A673 (cell line): ENCODE measurements at regions not wholly inside any gene's neighbourhood (a gene's known extent, or its start where the extent isn't known, plus 50 kb on each side); places are given as distances from the start of the nearest gene placed in this dataset.
A peak's percentile ranks its signal among the peaks of the same experiment; 100 is the strongest.

Source experiments
- BruUV-seq: library from RNA; stranded (reverse); fragments of 400-500 nt; replicated peaks from 2 replicates; lab custom pipeline; 2021; lab: Mats Ljungman, UMichigan
- CTCF ChIA-PET: fragments of 300-600 bp; sonication (Branson Sonifier 250); formaldehyde crosslinking; loops from one replicate; lab custom pipeline; 2022; ENCODE audit warnings: antibody characterized with exemption; lab: Charles Lee
- POLR2A ChIA-PET: fragments of 300-600 bp; sonication (Branson Sonifier 250); formaldehyde crosslinking; loops from one replicate; lab custom pipeline; 2022; ENCODE audit warnings: antibody characterized with exemption; ENCODE audit not compliant: low non-redundant PET; lab: Charles Lee
- DNase-seq: peaks from one replicate; pipeline ENCODE4 v3.0.0-alpha.2; 2015; ENCODE audit warnings: low spot score
- H3K27ac ChIP-seq: fragments of 200-600 bp; sonication (generic); 2 replicates; pipeline ENCODE4 v1.5.1; 2016; ENCODE audit warnings: mixed run types, low read depth, mild to moderate bottlenecking, mixed read lengths, antibody characterized with exemption, low read length; ENCODE audit not compliant: poor library complexity, severe bottlenecking
- H3K27me3 ChIP-seq: fragments of 200-600 bp; sonication (generic); replicated peaks from 2 replicates; pipeline ENCODE4 v1.6.1; 2017; ENCODE audit warnings: mixed run types, low read depth, mild to moderate bottlenecking, mixed read lengths, antibody characterized with exemption, low read length; ENCODE audit not compliant: insufficient read depth, poor library complexity
- H3K36me3 ChIP-seq: fragments of 200-600 bp; sonication (generic); 2 replicates; pipeline ENCODE4 v1.6.1; 2016; ENCODE audit warnings: mixed run types, mild to moderate bottlenecking, mixed read lengths, antibody characterized with exemption, low read length; ENCODE audit not compliant: insufficient read depth, poor library complexity, severe bottlenecking
- H3K4me1 ChIP-seq: fragments of 200-600 bp; sonication (generic); 2 replicates; pipeline ENCODE4 v1.6.1; 2017; ENCODE audit warnings: mixed run types, mild to moderate bottlenecking, mixed read lengths, antibody characterized with exemption, low read length; ENCODE audit not compliant: insufficient read depth, poor library complexity, severe bottlenecking
- H3K4me3 ChIP-seq: fragments of 200-600 bp; sonication (generic); 2 replicates; pipeline ENCODE4 v1.5.1; 2016; ENCODE audit warnings: low read depth, mixed run types, mild to moderate bottlenecking, mixed read lengths, low read length; ENCODE audit not compliant: poor library complexity, severe bottlenecking
- H3K9me3 ChIP-seq: fragments of 200-600 bp; sonication (generic); 2 replicates; pipeline ENCODE4 v1.6.1; 2016; ENCODE audit warnings: mixed run types, low read depth, mild to moderate bottlenecking, mixed read lengths, antibody characterized with exemption, low read length; ENCODE audit not compliant: poor library complexity, severe bottlenecking
- EZH2 ChIP-seq: fragments of 200-600 bp; sonication (generic); IDR thresholded peaks from 2 replicates; pipeline ENCODE4 v1.6.1; 2017; ENCODE audit warnings: borderline replicate concordance, low read depth, mild to moderate bottlenecking, mixed read lengths, antibody characterized with exemption, low read length; ENCODE audit not compliant: poor library complexity, severe bottlenecking
- intact Hi-C: fragments of 100-400 bp; cut with micrococcal nuclease; formaldehyde crosslinking; loops from one replicate; pipeline ENCODE4 v1.10.0; 2022; ENCODE audit not compliant: unreplicated experiment
- TF ChIP-seq, protein P1 (sequence below): fragments of 300-800, 200-600 bp; sonication (generic); conservative IDR thresholded peaks from 2 replicates; pipeline ENCODE4 v1.5.1; 2017; ENCODE audit warnings: low read depth, mild to moderate bottlenecking, antibody characterized with exemption, low read length, moderate library complexity, mixed read lengths

GRCh38 chr5:163177971-163178370 lies 259.4 kb upstream of the CCNG1 start:
- DNase-seq: no peak
- TF ChIP-seq, protein P1, sequence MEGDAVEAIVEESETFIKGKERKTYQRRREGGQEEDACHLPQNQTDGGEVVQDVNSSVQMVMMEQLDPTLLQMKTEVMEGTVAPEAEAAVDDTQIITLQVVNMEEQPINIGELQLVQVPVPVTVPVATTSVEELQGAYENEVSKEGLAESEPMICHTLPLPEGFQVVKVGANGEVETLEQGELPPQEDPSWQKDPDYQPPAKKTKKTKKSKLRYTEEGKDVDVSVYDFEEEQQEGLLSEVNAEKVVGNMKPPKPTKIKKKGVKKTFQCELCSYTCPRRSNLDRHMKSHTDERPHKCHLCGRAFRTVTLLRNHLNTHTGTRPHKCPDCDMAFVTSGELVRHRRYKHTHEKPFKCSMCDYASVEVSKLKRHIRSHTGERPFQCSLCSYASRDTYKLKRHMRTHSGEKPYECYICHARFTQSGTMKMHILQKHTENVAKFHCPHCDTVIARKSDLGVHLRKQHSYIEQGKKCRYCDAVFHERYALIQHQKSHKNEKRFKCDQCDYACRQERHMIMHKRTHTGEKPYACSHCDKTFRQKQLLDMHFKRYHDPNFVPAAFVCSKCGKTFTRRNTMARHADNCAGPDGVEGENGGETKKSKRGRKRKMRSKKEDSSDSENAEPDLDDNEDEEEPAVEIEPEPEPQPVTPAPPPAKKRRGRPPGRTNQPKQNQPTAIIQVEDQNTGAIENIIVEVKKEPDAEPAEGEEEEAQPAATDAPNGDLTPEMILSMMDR: no peak
- TF ChIP-seq EZH2: no peak
- H3K9me3 ChIP-seq: no peaks in the 10 kb centered on the region
- no peak overlapping the region for H3K4me3 ChIP-seq
- H3K27me3 ChIP-seq: no peaks in the 10 kb centered on the region
- H3K36me3 ChIP-seq: no peaks in the 10 kb centered on the region
- POLR2A ChIA-PET: interaction anchor here (0.7 kb wide), 1 partner anchor 171 kb away, joined by 3 read pairs; no protein-coding TSS in a partner anchor
- intact Hi-C loops: no loop called here
- H3K27ac ChIP-seq: no peak overlapping the region
- BruUV-seq: no TSS peak
- CTCF ChIA-PET: no interaction called here
- H3K4me1 ChIP-seq: no peaks in the 10 kb centered on the region

DNA sequence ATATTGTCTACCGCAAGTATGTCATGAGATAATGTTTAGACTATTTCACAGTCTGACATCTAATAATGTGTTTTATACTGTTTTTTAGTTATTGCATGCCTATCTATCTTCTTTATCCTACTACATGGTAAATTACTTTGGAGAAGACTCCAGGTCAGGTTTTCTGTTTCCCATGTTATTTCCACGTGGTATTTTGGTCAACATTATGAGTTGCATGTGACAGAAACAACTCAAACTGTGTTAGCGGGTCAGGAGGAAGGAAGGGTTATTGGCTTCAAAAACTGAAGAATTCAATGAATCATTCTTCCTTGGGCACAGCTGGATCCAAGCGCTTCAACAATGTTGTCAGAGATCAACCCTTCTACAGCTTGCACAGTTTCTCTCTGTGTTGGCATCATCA lies 252.1 kb upstream of the CCNG1 start:
- no TSS peak for BruUV-seq
- Histone ChIP-seq H3K4me3 (no peak overlapping the region), H3K9me3 (no peaks in the 10 kb centered on the region), H3K27me3 (no peaks in the 10 kb centered on the region), H3K27ac (no peak overlapping the region), H3K4me1 (peaks cover 12% of the 10 kb centered on the region), H3K36me3 (no peaks in the 10 kb centered on the region)
- ChIA-PET POLR2A (no interaction called here), CTCF (no interaction called here)
- TF ChIP-seq, protein P1: no peak
- TF ChIP-seq EZH2: no peak
- DNase-seq: no peak
- intact Hi-C loops: no loop called here

DNA sequence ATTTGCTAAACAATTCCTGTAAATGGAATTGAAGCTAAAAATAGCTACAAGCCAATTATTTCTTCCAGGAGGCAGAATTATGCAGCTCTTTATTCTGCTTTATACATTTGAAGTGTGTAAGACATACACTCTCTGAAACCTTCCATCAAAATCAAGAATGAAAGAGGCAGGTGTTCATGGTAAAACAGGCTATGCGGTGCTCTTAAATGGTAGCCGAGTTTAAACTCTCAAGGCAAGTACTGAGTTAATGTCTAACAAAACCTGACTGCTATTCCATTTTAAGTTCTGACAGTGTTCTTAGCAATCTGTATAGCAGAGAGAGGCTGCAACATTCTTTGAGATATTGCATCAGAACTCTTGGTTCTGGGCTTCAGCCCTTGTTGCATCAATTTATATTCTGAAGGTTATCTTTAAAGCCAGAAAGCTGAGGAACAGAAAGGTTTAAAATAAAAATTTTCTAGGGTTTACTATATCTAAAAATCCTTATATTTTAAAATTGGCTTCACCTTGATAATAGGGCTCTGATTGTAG lies 248.3 kb upstream of the CCNG1 start:
- TF ChIP-seq, protein P1: no peak
- no peak for TF ChIP-seq EZH2
- ChIA-PET CTCF (no interaction called here), POLR2A (no interaction called here)
- intact Hi-C loops: no loop called here
- no peak overlapping the region for H3K4me3 ChIP-seq
- DNase-seq: no peak
- BruUV-seq: no TSS peak
- no peaks in the 10 kb centered on the region for H3K27me3 ChIP-seq
- no peaks in the 10 kb centered on the region for H3K36me3 ChIP-seq
- no peaks in the 10 kb centered on the region for H3K9me3 ChIP-seq
- peaks cover 15% of the 10 kb centered on the region for H3K4me1 ChIP-seq
- H3K27ac ChIP-seq: peak overlapping the region; percentile 14
